HFFc6 (cell line): ENCODE measurements at regions not wholly inside any gene's neighbourhood (a gene's known extent, or its start where the extent isn't known, plus 50 kb on each side); places are given as distances from the start of the nearest gene placed in this dataset.

Source experiments
- DNase-seq: peaks from one replicate; pipeline ENCODE4 v3.0.0-alpha.2; 2018
- H3K27ac Mint-ChIP-seq: 2 replicates; pipeline ENCODE4 v1.8.0; 2020; ENCODE audit warnings: mild to moderate bottlenecking, mixed read lengths
- H3K27me3 Mint-ChIP-seq: 2 replicates; pipeline ENCODE4 v1.8.0; 2021; ENCODE audit warnings: mild to moderate bottlenecking, moderate library complexity, mixed read lengths; ENCODE audit not compliant: insufficient read depth
- H3K36me3 Mint-ChIP-seq: 2 replicates; pipeline ENCODE4 v1.8.0; 2021; ENCODE audit warnings: low read depth, mixed read lengths
- H3K4me1 Mint-ChIP-seq: 2 replicates; pipeline ENCODE4 v1.8.0; 2020; ENCODE audit warnings: low read depth, mixed read lengths
- H3K4me3 Mint-ChIP-seq: 2 replicates; pipeline ENCODE4 v1.8.0; 2020; ENCODE audit warnings: mild to moderate bottlenecking, moderate library complexity, mixed read lengths
- H3K9me3 Mint-ChIP-seq: 2 replicates; pipeline ENCODE4 v1.8.0; 2020; ENCODE audit warnings: mild to moderate bottlenecking, mixed read lengths
- CTCF ChIP-seq: fragments of 200-600 bp; sonication (generic); IDR thresholded peaks from 2 replicates; pipeline ENCODE4 v1.5.0; 2021; ENCODE audit warnings: antibody characterized with exemption, mild to moderate bottlenecking

GRCh38 chr16:73396556-73396955, 348.6 kb upstream of the ZFHX3 start:
- Mint-ChIP-seq H3K4me3 (no peak overlapping the region), H3K27ac (no peak overlapping the region), H3K4me1 (peaks cover 8% of the 10 kb centered on the region; the same call in 1 of the 2 replicates), H3K27me3 (peaks cover 2% of the 10 kb centered on the region), H3K36me3 (no peaks in the 10 kb centered on the region; the same call in 1 of the 2 replicates), H3K9me3 (peaks cover 6% of the 10 kb centered on the region)
- no peak for TF ChIP-seq CTCF
- no peak for DNase-seq

- TF ChIP-seq CTCF = no peak; the same call in 1 of the 2 replicates
- Mint-ChIP-seq H3K4me1 (peaks cover 42% of the 10 kb centered on the region), H3K9me3 (no peaks in the 10 kb centered on the region), H3K27ac (peak overlapping the region; percentile 65), H3K4me3 (no peak overlapping the region), H3K36me3 (no peaks in the 10 kb centered on the region; the same call in 1 of the 2 replicates), H3K27me3 (peaks cover 6% of the 10 kb centered on the region)
- peak; percentile 67 for DNase-seq
These were observed 343.0 kb upstream of the ZFHX3 start for GRCh38 chr16:73390936-73391335.

GRCh38 chr16:73390491-73390890, 342.6 kb upstream of the ZFHX3 start:
- H3K27ac Mint-ChIP-seq = peak overlapping the region; percentile 65
- H3K9me3 Mint-ChIP-seq = no peaks in the 10 kb centered on the region
- peak; percentile 29; the same call in 1 of the 2 replicates for TF ChIP-seq CTCF
- DNase-seq = no peak
- peaks cover 6% of the 10 kb centered on the region for H3K27me3 Mint-ChIP-seq
- H3K36me3 Mint-ChIP-seq = no peaks in the 10 kb centered on the region; the same call in 1 of the 2 replicates
- peak overlapping the region; percentile 15; the same call in 1 of the 2 replicates for H3K4me3 Mint-ChIP-seq
- H3K4me1 Mint-ChIP-seq = peaks cover 42% of the 10 kb centered on the region

- no peaks in the 10 kb centered on the region for H3K9me3 Mint-ChIP-seq
- H3K4me1 Mint-ChIP-seq = peaks cover 51% of the 10 kb centered on the region
- H3K27ac Mint-ChIP-seq = no peak overlapping the region
- peaks cover 6% of the 10 kb centered on the region for H3K27me3 Mint-ChIP-seq
- no peaks in the 10 kb centered on the region; the same call in 1 of the 2 replicates for H3K36me3 Mint-ChIP-seq
- H3K4me3 Mint-ChIP-seq = no peak overlapping the region
- no peak for DNase-seq
- no peak for TF ChIP-seq CTCF
These were observed 341.2 kb upstream of the ZFHX3 start for GRCh38 chr16:73389085-73389484.

- peaks cover 12% of the 10 kb centered on the region for H3K27me3 Mint-ChIP-seq
- no peaks in the 10 kb centered on the region; the same call in 1 of the 2 replicates for H3K36me3 Mint-ChIP-seq
- H3K27ac Mint-ChIP-seq = no peak overlapping the region
- DNase-seq = no peak
- H3K4me1 Mint-ChIP-seq = peaks cover 55% of the 10 kb centered on the region
- H3K4me3 Mint-ChIP-seq = no peak overlapping the region
- H3K9me3 Mint-ChIP-seq = no peaks in the 10 kb centered on the region
- no peak for TF ChIP-seq CTCF
These were observed 340.1 kb upstream of the ZFHX3 start for GRCh38 chr16:73387979-73388378.

- Mint-ChIP-seq H3K27me3 (peaks cover 18% of the 10 kb centered on the region), H3K36me3 (no peaks in the 10 kb centered on the region; the same call in 1 of the 2 replicates), H3K4me1 (peaks cover 50% of the 10 kb centered on the region), H3K9me3 (no peaks in the 10 kb centered on the region), H3K27ac (no peak overlapping the region), H3K4me3 (no peak overlapping the region)
- DNase-seq = no peak
- no peak for TF ChIP-seq CTCF
These were observed 337.8 kb upstream of the ZFHX3 start for GRCh38 chr16:73385696-73386095.
